A549 (cell line): ENCODE measurements at regions not wholly inside any gene's neighbourhood (a gene's known extent, or its start where the extent isn't known, plus 50 kb on each side); places are given as distances from the start of the nearest gene placed in this dataset.
"Not testable (repeated sequence)": the region's sequence is repeated elsewhere in the genome, so short reads cannot be mapped to it uniquely, and the experiment has no call there.

ENCODE experiments used
- BHLHE40 ChIP-seq: IDR thresholded peaks from 2 replicates; pipeline ENCODE4 v1.6.1; 2012; ENCODE audit warnings: low read depth, low read length, inconsistent platforms
- CBX2 ChIP-seq: fragments of 200-600 bp; sonication (generic); IDR thresholded peaks from 2 replicates; pipeline ENCODE4 v1.6.1; 2016; ENCODE audit warnings: low read depth, mild to moderate bottlenecking, borderline replicate concordance
- CEBPB ChIP-seq, 2 experiments: fragments of >200 bp in 1 of 2; sonication (Bioruptor Twin) in 1 of 2; formaldehyde crosslinking in 1 of 2; IDR thresholded peaks; 2 replicates each; pipeline ENCODE4 v1.6.1; 2012 to 2016
- ESRRA ChIP-seq: fragments of 150-350 bp; IDR thresholded peaks from 2 replicates; pipeline ENCODE4 v1.6.1; 2014; ENCODE audit warnings: mild to moderate bottlenecking, low read length, borderline replicate concordance
- MAZ ChIP-seq: fragments of 150-350 bp; IDR thresholded peaks from 2 replicates; pipeline ENCODE4 v1.6.1; 2014; ENCODE audit warnings: antibody characterized with exemption, low read depth, low read length, borderline replicate concordance
- PHF8 ChIP-seq: fragments of 200-600 bp; sonication (generic); IDR thresholded peaks from 2 replicates; pipeline ENCODE4 v1.6.1; 2016; ENCODE audit warnings: low read depth, mild to moderate bottlenecking, antibody characterized with exemption, moderate library complexity, borderline replicate concordance
- POLR2A ChIP-seq: IDR thresholded peaks from 2 replicates; pipeline ENCODE4 v1.6.1; 2012; ENCODE audit warnings: mild to moderate bottlenecking, low read length
- TF ChIP-seq, protein P1 (sequence below): fragments of >200 bp; sonication (Bioruptor Twin); formaldehyde crosslinking; IDR thresholded peaks from 3 replicates; pipeline ENCODE4 v1.5.1; 2016

DNA sequence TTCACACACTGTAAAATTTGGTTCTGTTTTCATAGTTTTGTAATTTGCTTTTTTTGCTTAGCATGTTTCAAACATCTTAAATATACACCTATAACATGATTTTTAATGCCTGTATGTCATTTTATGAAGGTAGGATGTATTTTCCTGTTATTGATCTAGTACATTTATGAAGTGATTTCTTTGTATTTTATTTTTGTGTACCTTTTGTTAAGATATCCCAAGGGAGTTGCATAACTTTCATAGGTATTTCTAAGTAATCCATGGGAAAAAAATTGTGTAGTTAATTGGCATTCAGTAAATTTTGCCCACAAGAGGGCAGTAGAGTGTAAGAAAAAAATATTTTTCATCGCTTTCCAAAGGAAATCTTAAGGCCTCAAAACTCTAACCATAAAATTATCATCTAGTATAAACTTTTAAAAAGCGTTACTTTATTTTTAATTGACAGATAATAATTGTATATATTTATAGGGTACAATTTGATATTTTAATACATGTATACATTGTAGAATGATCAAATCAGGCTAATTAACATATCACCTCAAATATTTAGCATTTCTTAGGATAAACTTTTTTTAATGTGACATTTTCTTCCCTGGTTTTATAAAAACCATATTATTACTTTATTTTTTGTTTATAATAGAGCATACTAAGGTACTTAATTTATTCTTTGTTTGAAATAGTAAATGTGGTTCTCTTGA is 62.8 kb upstream of the ARL17B start:
- not testable (repeated sequence) for TF ChIP-seq POLR2A; PHF8; CEBPB (IDR thresholded peaks at IDR 0.05); ESRRA; MAZ; BHLHE40; CBX2
- TF ChIP-seq, protein P1, sequence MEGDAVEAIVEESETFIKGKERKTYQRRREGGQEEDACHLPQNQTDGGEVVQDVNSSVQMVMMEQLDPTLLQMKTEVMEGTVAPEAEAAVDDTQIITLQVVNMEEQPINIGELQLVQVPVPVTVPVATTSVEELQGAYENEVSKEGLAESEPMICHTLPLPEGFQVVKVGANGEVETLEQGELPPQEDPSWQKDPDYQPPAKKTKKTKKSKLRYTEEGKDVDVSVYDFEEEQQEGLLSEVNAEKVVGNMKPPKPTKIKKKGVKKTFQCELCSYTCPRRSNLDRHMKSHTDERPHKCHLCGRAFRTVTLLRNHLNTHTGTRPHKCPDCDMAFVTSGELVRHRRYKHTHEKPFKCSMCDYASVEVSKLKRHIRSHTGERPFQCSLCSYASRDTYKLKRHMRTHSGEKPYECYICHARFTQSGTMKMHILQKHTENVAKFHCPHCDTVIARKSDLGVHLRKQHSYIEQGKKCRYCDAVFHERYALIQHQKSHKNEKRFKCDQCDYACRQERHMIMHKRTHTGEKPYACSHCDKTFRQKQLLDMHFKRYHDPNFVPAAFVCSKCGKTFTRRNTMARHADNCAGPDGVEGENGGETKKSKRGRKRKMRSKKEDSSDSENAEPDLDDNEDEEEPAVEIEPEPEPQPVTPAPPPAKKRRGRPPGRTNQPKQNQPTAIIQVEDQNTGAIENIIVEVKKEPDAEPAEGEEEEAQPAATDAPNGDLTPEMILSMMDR: not testable (repeated sequence)
